ENCODE measurements at regions not wholly inside any gene's neighbourhood (a gene's known extent, or its start where the extent isn't known, plus 50 kb on each side); places are given as distances from the start of the nearest gene placed in this dataset.
"Not testable (repeated sequence)": the region's sequence is repeated elsewhere in the genome, so short reads cannot be mapped to it uniquely, and the experiment has no call there.

DNA sequence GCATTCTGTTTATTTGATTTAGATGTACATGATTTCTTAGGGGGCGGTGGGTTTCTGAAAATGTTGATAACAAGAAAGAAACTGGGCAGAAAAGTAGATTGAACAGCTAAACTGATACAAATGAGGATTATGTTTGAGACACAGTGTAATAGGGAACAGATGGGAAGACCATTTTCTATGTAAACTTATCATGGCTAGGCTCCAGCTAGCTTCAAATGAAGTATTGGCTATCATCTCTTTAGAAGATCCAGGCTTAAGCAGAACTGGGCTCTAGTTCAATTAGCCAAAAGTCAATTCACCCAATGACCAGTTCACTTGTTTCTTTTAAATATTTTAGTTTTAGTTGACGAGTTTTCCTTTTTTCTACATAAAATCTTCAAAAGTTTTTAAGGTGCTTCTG lies 639.5 kb downstream of the ANKRD7 start:
- Mint-ChIP-seq H3K4me1 (no peaks in the 10 kb centered on the region), H3K27ac (no peak overlapping the region), H3K27me3 (no peaks in the 10 kb centered on the region), H3K9me3 (ENCODE audit: insufficient read depth) (no peaks in the 10 kb centered on the region), H3K4me3 (no peak overlapping the region)
- Histone ChIP-seq H3K4me2 (replicated peaks; ENCODE audit: low read depth, low read length, poor library complexity, severe bottlenecking) (no peak overlapping the region), H3K36me3 (replicated peaks in 1 of 2; ENCODE audit: control extremely low read depth in 1 of 2, control insufficient read depth in 1 of 2, extremely low read depth in 1 of 2, insufficient read depth in 2 of 2, low read length in 1 of 2) (no peaks in the 10 kb centered on the region), H2AFZ (ENCODE audit: insufficient read depth, low read depth, low read length, poor library complexity, severe bottlenecking) (no peak overlapping the region), H4K20me1 (ENCODE audit: control insufficient read depth, insufficient read depth, low read length, poor library complexity, severe bottlenecking) (no peaks in the 10 kb centered on the region), H3K27ac (ENCODE audit: low read length in 2 of 2) (no peak overlapping the region), H3K4me1 (ENCODE audit: control insufficient read depth in 2 of 2, insufficient read depth in 2 of 2, low read length in 2 of 2) (no peaks in the 10 kb centered on the region), H3K9ac (ENCODE audit: low read length) (no peak overlapping the region), H3K79me2 (ENCODE audit: control insufficient read depth, insufficient read depth, low read length) (no peaks in the 10 kb centered on the region), H3K9me3 (ENCODE audit: control extremely low read depth in 1 of 3, control insufficient read depth in 2 of 3, insufficient read depth in 1 of 3, low read length in 2 of 3) (peaks cover 0 to under 1% (median 0%) of the 10 kb centered on the region in 3 donors), H3K4me3 (ENCODE audit: control extremely low read depth in 1 of 5, extremely low read depth in 1 of 5, insufficient read depth in 1 of 5, low read depth in 2 of 5, low read length in 4 of 5) (no peak overlapping the region), H3K27me3 (replicated peaks in 1 of 4; ENCODE audit: control extremely low read depth in 1 of 4, control insufficient read depth in 3 of 4, insufficient read depth in 4 of 4, low read length in 3 of 4) (no peaks in the 10 kb centered on the region)
- WGBS (ENCODE audit: insufficient coverage), result 100% methylated on average over 1 of the region's 2 CpGs
- POLR2A ChIA-PET, result no interaction called here
- CTCF ChIA-PET, result no interaction called here
- no peak for ATAC-seq (ENCODE audit: low read depth)
- intact Hi-C loops (cut with micrococcal nuclease), result no loop called here
- DNase-seq, result no peak
- no peak for TF ChIP-seq EZH2 (IDR thresholded peaks at IDR 0.05; ENCODE audit: borderline replicate concordance, insufficient read depth, low read depth, low read length, poor library complexity, severe bottlenecking)
- TF ChIP-seq, protein P1, sequence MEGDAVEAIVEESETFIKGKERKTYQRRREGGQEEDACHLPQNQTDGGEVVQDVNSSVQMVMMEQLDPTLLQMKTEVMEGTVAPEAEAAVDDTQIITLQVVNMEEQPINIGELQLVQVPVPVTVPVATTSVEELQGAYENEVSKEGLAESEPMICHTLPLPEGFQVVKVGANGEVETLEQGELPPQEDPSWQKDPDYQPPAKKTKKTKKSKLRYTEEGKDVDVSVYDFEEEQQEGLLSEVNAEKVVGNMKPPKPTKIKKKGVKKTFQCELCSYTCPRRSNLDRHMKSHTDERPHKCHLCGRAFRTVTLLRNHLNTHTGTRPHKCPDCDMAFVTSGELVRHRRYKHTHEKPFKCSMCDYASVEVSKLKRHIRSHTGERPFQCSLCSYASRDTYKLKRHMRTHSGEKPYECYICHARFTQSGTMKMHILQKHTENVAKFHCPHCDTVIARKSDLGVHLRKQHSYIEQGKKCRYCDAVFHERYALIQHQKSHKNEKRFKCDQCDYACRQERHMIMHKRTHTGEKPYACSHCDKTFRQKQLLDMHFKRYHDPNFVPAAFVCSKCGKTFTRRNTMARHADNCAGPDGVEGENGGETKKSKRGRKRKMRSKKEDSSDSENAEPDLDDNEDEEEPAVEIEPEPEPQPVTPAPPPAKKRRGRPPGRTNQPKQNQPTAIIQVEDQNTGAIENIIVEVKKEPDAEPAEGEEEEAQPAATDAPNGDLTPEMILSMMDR (IDR thresholded peaks at IDR 0.05), result no peak

- H3K9me3 ChIP-seq (ENCODE audit: control extremely low read depth in 1 of 3, control insufficient read depth in 2 of 3, insufficient read depth in 1 of 3, low read length in 2 of 3), result peaks cover 0 to 7% (median 0%) of the 10 kb centered on the region in 3 donors
- Mint-ChIP-seq H3K27me3 (no peaks in the 10 kb centered on the region), H3K9me3 (ENCODE audit: insufficient read depth) (no peaks in the 10 kb centered on the region), H3K27ac (no peak overlapping the region), H3K4me3 (no peak overlapping the region), H3K4me1 (no peaks in the 10 kb centered on the region)
- no peak overlapping the region for H2AFZ ChIP-seq (ENCODE audit: insufficient read depth, low read depth, low read length, poor library complexity, severe bottlenecking)
- H3K79me2 ChIP-seq (ENCODE audit: control insufficient read depth, insufficient read depth, low read length), result no peaks in the 10 kb centered on the region
- ChIA-PET CTCF (no interaction called here), POLR2A (no interaction called here)
- H3K36me3 ChIP-seq (replicated peaks in 1 of 2; ENCODE audit: control extremely low read depth in 1 of 2, control insufficient read depth in 1 of 2, extremely low read depth in 1 of 2, insufficient read depth in 2 of 2, low read length in 1 of 2), result no peaks in the 10 kb centered on the region
- H3K27me3 ChIP-seq (replicated peaks in 1 of 4; ENCODE audit: control extremely low read depth in 1 of 4, control insufficient read depth in 3 of 4, insufficient read depth in 4 of 4, low read length in 3 of 4), result no peaks in the 10 kb centered on the region
- DNase-seq, result no peak
- no peak overlapping the region for H3K4me2 ChIP-seq (replicated peaks; ENCODE audit: low read depth, low read length, poor library complexity, severe bottlenecking)
- H3K4me1 ChIP-seq (ENCODE audit: control insufficient read depth in 2 of 2, insufficient read depth in 2 of 2, low read length in 2 of 2), result no peaks in the 10 kb centered on the region
- TF ChIP-seq, protein P1 (IDR thresholded peaks at IDR 0.05), result no peak
- TF ChIP-seq EZH2 (IDR thresholded peaks at IDR 0.05; ENCODE audit: borderline replicate concordance, insufficient read depth, low read depth, low read length, poor library complexity, severe bottlenecking), result no peak
- H4K20me1 ChIP-seq (ENCODE audit: control insufficient read depth, insufficient read depth, low read length, poor library complexity, severe bottlenecking), result no peaks in the 10 kb centered on the region
- ATAC-seq (ENCODE audit: low read depth), result no peak
- 14% methylated on average over 1 of the region's 3 CpGs for WGBS (ENCODE audit: insufficient coverage)
- H3K4me3 ChIP-seq (ENCODE audit: control extremely low read depth in 1 of 5, extremely low read depth in 1 of 5, insufficient read depth in 1 of 5, low read depth in 2 of 5, low read length in 4 of 5), result no peak overlapping the region
- intact Hi-C loops (cut with micrococcal nuclease), result no loop called here
- H3K9ac ChIP-seq (ENCODE audit: low read length), result no peak overlapping the region
- H3K27ac ChIP-seq (ENCODE audit: low read length in 2 of 2), result no peak overlapping the region
Measured at GRCh38 chr7:118867860-118868259, 643.4 kb downstream of the ANKRD7 start.

DNA sequence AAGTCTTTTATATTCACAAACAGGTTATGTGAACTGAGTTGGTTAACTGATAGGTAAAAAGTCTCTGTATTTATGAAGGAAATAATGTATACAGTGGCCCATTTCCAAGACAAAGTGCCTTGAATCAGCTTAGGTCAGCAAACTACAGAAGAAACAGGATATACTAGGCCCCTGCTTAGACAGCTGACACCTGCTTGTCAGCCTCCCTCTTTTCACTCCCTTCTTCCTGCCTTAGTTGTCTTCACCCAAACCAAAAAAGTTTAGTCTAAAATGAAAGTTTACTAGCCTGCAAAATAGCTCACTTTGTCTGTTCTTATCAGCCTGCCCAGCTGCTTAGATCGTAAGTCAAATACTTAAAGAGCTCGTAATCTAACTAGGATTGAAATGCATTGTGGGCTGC lies 644.6 kb downstream of the ANKRD7 start:
- H3K4me1 Mint-ChIP-seq; H3K27ac ChIP-seq (ENCODE audit: low read length in 2 of 2); intact Hi-C loops (cut with micrococcal nuclease); H3K27ac Mint-ChIP-seq; DNase-seq; POLR2A ChIA-PET; H3K4me3 Mint-ChIP-seq; H3K79me2 ChIP-seq (ENCODE audit: control insufficient read depth, insufficient read depth, low read length); H3K9me3 ChIP-seq (ENCODE audit: control extremely low read depth in 1 of 3, control insufficient read depth in 2 of 3, insufficient read depth in 1 of 3, low read length in 2 of 3); ATAC-seq (ENCODE audit: low read depth); H3K9me3 Mint-ChIP-seq (ENCODE audit: insufficient read depth); H3K4me1 ChIP-seq (ENCODE audit: control insufficient read depth in 2 of 2, insufficient read depth in 2 of 2, low read length in 2 of 2); H3K36me3 ChIP-seq (replicated peaks in 1 of 2; ENCODE audit: control extremely low read depth in 1 of 2, control insufficient read depth in 1 of 2, extremely low read depth in 1 of 2, insufficient read depth in 2 of 2, low read length in 1 of 2); H3K4me2 ChIP-seq (replicated peaks; ENCODE audit: low read depth, low read length, poor library complexity, severe bottlenecking); H3K4me3 ChIP-seq (ENCODE audit: control extremely low read depth in 1 of 5, extremely low read depth in 1 of 5, insufficient read depth in 1 of 5, low read depth in 2 of 5, low read length in 4 of 5); H3K27me3 ChIP-seq (replicated peaks in 1 of 4; ENCODE audit: control extremely low read depth in 1 of 4, control insufficient read depth in 3 of 4, insufficient read depth in 4 of 4, low read length in 3 of 4); H4K20me1 ChIP-seq (ENCODE audit: control insufficient read depth, insufficient read depth, low read length, poor library complexity, severe bottlenecking); H2AFZ ChIP-seq (ENCODE audit: insufficient read depth, low read depth, low read length, poor library complexity, severe bottlenecking); H3K9ac ChIP-seq (ENCODE audit: low read length); H3K27me3 Mint-ChIP-seq; CTCF ChIA-PET: not testable (repeated sequence)
- whole genome bisulfite sequencing (ENCODE audit: insufficient coverage), result 82% methylated on average over 2 of the region's 2 CpGs
